GM18873 (cell line): ENCODE measurements at regions not wholly inside any gene's neighbourhood (a gene's known extent, or its start where the extent isn't known, plus 50 kb on each side); places are given as distances from the start of the nearest gene placed in this dataset.
A peak's percentile ranks its signal among the peaks of the same experiment; 100 is the strongest.
"Not testable (repeated sequence)": the region's sequence is repeated elsewhere in the genome, so short reads cannot be mapped to it uniquely, and the experiment has no call there.

Experiments used
- ATAC-seq: cut with Tn5 transposase; IDR thresholded peaks from one replicate; pipeline ENCODE4 v1.9.1; 2021; ENCODE audit warnings: mild to moderate bottlenecking, moderate library complexity, moderate number of reproducible peaks; ENCODE audit not compliant: unreplicated experiment, low FRiP score

DNA sequence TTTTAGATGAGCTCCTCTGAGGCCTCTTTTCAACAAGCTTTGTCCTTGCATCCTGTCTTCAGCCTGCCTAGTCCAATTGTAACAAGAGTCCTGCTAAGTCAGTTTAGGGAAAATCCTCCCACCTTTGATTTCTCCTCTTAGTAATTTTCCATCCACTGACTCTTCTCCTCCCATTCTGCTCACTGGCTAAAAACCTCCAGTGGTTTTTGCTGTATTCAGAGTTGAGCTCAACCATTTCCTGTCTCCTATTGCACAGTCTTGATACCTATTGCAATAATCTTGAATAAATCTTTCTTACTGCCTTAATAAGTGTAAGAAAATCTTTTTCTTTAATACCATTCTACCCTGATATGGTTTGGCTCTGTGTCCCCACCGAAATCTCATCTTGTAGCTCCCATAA lies 117.8 kb upstream of the ENPP6 start:
- ATAC-seq = no peak

DNA sequence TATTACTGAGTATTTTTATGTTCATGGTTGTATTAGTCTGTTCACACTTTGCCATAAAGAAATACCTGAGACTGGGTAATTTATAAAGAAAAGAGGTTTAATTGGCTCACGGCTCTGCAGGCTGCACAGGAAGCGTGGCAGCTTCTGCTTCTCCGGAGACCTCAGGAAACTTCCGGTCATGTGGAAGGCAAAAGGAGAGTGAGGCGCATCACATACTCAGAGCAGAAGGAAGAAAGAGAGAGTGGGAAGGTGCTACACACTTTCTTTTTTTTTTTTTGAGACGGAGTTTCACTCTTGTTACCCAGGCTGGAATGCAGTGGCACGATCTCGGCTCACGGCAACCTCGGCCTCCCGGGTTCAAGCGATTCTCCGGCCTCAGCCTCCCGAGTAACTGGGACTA lies 115.8 kb upstream of the ENPP6 start:
- not testable (repeated sequence) for ATAC-seq

DNA sequence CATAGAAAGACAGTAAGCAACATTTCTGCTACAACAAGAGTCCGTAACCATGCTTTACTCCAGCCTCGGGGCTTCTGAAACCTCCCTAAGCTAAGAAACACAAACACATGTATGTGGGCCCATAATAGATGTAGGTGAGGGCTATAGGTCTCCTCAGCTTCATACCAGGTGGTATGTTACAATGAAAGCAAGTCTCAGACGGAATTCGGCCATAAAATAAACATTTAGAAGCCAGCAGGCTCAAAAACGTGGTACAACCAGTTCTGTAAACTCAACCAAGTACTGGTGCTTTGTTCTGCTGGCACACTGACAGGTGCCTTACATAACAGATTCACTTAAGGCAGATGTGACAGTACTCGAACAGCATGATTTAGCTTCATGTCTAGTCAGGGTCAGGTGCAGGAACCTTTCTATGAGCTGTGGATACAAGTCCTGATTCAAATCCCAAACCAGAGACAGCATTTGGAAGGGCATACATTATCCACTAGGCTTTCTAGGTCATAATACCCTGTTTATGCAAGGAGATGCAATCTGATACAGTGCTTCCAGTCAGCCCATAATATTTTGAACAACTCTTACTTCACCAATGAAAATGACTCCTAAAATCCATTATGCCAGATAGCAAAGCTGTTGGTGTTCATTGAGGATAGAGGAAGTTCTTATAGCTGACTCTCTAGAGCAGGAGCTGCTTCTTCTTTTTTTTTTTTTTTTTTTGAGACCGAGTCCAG lies 113.8 kb upstream of the ENPP6 start:
- no peak for ATAC-seq

DNA sequence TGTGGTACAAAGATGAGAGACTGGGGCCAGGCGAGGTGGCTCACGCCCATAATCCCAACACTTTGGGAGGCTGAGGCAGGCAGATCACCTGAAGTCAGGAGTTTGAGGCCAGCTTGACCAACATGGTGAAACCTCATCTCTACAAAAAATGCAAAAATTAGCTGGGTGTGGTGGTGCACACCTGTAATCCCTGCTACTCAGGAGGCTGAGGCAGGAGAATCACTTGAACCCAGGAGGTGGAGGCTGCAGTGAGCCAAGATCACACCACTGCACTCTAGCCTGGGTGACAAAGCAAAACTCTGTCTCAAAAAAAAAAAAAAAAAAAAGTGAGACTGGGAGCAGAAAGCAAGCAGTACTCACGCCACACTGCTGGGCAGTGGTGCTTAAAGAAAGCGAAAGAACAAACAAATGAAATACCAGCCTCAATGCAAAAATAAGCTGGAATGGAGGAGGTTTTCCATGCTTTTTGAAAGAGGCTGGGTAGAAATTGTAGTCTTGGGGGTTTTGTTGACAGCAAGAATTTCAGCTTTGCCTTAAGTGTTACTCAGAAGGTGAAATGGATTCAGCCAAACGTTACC lies 112.9 kb upstream of the ENPP6 start:
- not testable (repeated sequence) for ATAC-seq

DNA sequence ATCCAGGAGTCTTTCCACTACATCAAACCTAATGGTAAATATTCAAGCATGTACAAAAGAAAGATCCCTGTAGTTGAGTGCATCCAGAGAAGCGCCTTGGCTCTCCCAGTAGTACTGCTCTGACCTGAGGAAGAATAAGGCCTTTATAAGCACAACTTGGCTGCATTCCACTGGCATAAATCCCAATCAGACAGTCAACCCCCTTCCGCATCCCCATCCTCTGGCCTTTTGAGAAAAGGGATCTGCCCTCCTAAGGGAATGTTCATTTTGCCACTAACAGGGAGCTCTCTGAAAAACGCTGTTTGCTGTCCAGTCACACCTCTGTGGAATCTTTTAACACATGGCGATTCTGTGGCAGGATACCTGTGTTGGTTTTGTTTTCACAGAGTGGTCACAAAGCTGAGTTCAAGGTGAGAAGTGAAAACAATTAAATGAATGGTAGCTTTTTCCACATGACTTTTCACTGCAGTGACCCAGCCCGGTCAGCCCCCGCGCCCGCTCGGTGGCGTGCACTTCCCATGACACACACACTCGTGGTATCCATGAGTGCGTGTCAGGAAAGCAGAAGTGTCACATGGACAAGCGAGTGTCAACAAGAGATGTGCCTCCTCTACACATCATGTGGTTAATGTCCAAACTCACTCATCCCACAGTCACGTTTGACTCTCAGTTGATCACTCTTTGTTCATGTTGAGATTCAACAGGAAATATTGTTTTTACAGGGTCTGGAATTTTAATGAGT lies 112.2 kb upstream of the ENPP6 start:
- peak; percentile 59 for ATAC-seq

DNA sequence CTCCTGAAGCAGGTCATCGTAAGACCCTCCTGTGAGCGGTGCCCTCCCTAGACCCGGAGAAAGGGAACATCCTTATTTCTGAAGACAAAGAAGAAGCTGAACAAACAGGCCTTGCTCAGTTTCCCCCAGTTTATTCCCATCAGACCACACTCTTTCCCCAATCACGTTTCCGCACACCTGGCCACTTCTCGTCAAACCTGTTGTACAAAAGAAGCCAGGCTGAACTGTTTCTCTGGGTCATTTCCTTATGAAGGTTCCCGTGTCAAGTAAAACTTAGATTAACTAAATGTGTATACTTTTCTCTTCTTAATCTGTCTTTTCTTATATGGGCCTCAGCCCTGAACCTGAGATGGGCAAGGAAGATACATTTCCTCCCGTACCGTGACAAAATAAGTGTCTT lies 111.6 kb upstream of the ENPP6 start:
- no peak for ATAC-seq

DNA sequence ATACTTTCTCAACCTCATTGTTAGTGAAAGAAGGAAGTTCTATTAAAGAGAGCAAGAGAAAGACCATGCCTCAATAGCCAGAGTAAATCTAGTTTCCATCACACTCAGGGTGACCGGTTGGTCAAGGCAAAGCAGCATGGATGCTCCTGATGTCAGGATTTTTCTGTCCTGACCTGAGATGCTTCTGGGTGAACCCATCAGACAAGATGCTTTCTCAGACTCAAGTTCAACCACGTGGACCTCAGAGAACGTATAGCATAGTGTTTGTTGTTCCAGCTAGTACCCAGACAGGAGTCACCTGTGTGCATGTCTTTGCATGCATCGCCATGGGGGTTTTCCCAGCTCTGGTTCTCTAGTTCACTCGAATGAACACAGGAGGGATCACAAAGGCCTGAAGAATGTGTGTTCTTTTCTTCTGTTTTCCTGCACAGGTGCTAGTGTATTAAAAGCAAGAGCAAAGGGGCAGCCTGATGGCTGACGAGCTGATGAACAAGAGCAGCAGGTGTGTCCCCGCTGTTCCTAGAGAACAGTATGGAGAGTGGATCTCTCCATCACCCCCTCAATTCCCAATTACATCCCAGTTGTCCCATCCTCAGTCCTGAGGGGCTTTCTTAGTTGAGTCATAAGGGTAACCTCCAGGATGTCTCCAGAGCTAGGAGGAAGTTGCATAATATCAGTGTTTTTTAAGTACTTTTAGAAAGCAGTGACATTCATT lies 110.5 kb upstream of the ENPP6 start:
- peak; percentile 81 for ATAC-seq

DNA sequence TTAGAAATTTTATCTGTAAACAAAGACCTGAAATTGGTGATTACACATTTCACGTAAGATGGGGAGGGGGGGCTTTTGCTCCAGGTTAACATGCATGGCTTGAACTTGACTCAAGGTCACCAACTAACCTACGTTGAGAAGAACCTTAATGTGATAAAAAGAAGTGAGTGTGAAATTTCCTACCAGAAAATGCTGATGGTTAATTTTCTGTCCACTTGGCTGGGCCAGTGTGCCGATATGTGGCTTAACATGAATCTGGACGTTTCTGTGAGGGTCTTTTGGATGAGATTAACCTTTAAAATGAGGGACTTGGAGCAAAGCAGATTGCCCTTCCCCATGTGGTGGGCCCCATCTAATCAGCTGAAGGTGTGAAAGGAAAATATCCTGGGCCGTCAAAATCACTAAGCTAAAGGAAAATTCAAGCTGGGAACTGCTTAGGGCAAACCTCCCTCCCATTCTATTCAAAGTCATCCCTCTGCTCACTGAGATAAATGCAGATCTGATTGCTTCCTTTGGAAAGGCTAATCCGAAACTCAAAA lies 107.3 kb upstream of the ENPP6 start:
- no peak for ATAC-seq

DNA sequence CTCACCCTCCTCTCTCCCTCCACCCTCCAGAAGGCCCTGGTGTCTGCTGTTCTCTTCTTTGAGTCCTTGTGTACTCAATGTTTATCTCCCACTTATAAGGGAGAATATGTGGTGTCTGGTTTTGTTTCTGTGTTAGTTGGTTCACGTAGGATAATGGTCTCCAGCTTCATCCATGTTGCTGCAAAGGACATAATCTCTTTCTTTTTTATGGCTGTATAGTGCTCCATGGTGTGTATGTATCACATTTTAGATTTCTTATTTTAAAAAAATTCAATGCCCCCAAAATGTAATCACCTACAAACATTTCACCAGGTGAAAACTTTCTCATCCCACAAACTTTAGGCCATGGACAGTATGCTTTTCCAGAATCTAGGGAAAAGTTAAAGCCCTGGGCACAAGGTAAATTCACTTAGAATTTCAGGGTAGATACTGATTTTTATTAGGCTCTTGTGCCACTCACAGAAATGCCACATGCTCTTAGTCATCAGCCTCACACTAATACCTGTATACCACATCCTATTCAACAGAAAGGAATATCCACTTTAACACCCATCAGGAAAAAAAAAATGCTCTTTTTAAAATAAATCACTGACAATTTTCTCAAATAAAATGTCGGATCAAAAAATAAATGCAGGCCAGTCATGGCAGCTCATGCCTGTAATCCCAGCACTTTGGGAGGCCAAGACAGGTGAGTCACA lies 104.8 kb upstream of the ENPP6 start:
- ATAC-seq = no peak

DNA sequence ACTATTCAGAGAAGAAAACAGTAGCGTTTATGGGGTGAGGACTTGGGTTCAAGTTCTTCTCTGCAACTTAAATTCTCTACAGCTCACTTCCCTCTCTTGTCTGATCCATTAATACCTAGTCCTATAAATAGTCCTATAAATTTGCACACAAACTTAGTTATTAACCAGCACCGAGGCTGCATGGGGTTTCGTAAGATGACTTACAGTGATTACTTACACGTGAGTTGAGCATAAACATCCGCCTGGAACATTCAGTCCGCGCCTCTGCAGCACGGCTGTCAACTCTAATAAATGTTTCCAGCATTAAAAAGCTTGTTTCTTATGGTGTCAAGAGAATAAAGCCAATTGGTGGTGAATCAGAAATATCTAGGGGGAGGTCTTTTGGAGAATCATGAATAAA lies 103.0 kb upstream of the ENPP6 start:
- no peak for ATAC-seq

DNA sequence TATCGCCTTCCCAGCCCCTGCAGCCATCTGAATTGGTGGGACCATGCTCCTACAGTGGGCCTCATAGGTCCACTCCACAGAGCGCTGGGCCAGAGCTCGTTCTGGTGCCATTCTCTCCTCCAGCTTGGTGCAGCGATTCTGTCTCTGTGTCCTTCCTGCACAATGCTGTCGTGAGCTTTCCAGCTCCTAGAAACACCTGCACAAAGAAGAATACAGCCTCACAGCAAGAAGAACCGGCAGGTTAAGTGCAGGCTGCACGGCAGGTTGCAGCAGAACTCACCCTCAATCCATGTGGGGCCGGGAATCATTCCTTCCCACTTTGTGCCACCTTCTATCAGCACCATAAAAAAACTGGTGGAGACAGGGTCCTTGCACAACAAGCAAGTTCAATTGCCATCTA lies 101.2 kb upstream of the ENPP6 start:
- ATAC-seq = peak; percentile 3

DNA sequence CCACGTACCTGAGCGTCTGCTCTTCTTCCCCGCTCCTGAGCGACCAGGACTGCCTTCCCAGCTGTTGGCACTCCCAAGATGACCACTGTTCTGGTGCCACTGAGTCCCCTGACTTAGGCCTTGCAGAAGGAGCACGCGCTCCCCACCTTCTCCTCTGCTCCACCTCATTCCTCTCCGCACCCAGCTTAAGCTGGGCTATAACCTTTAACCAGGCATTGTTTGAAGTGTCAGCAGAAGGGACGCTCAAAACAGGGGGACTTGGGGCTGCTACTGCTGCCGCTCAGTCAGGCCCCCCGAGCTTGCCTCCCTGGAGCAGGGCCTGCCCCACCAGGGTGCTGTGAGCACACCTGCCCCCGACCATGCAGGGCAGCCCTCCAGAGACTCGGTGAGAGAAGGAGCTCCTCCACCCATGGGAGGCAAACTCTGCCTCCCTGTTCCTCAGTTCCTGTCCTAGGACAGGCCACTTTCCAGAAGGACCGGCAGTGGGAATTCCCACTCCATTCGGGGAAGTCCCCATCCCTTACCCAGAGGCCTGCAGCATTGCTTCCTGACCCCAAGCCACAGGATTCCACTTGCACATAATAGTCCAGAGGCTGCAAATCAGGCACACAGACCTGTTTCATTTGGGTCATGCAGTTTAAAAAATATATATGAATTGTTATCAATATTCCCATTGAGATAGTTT lies 99.7 kb upstream of the ENPP6 start:
- ATAC-seq = no peak

DNA sequence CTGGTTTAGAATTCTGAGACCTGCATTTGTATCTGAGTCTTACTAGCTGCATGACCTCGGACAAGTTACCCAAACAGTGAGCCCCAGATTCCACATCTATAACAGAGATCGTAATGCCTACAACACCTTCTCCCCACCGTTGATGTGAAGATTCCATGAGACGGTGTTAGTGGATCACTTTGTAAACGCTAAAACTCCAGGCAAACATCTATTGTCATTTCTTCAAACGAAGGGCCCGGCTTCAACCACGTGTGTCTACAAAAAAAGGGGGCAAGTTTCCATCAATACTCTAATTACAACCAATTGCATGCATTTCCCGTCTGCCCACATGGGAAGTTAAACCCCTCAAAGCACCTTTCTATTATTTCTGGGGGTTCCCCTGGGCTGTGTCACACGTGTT lies 99.1 kb upstream of the ENPP6 start:
- no peak for ATAC-seq

DNA sequence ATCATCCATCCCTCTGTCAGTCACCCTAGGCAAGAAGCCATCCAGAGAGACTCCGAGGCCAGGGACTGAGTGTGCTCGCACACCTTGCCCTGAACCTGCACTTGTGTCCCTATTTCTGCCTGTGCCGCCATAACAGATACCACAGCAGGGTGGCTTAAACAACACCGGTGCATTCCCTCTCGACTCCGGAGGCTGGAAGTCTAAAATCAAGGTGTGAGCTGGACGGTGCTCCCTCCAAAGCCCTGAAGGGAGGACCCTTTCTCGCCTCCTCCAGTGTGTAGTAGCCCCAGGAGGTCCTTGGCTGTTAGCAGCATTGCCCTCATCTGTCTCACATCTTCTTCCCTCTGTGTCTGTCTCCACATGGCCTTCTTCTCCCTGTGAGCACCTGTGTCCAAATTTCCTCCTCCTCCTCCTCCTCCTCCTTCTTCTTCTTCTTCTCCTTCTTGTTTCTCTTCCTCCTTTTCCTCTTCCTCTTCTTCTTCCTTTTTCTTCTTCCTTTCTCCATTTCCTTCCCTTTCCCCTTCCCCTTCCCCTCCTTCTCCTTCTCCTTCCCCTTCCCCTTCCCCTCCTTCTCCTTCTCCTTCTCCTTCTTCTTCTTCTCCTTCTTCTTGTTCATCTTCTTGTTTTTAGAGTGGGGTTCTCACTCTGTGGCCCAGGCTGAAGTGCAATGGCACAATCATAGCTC lies 98.1 kb upstream of the ENPP6 start:
- no peak for ATAC-seq

DNA sequence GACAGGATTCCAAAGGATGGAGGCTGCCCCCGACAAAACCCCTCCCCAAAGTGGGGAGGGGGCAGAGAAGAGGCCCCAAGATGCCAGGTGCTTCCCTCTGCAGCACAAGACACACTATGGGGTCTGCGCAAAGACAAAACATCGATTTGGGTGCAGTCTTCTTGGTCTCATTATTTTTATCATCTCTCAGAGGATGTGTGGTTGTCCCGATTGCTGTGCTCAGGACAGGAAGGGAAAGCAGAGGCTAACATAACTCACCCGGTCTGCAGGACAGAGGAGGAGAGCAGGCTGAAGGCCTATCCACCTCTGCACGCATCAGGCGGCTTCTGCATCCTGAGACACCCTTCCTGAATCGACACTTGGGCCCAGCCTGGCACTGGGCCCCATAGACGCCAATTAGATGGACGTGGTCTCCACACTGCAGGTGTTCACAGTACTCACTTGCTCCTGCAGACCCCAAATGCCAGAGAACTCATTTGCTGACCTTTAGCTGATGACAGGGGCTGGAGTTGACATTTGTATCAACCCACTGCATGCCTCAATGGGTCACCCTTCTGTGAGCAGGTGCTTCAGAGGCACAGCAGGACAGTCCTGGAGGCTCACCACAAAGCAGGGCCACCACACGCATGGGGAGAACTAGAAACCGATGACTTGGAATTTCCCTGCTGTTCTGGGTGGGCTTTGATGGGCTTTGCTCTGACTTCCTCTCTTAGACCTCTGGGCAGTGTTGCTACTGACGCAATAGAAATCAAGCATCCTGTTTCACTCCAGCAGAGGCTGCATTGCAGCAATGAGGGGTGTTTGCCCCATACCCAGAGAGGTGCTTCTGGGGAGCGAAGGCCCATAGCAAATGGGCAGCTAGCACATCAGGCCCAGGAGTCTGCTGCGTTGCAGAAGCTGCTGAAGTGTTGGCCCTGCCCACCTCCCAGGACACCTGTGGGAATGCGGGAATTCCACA lies 96.3 kb upstream of the ENPP6 start:
- ATAC-seq = peak; percentile 78

DNA sequence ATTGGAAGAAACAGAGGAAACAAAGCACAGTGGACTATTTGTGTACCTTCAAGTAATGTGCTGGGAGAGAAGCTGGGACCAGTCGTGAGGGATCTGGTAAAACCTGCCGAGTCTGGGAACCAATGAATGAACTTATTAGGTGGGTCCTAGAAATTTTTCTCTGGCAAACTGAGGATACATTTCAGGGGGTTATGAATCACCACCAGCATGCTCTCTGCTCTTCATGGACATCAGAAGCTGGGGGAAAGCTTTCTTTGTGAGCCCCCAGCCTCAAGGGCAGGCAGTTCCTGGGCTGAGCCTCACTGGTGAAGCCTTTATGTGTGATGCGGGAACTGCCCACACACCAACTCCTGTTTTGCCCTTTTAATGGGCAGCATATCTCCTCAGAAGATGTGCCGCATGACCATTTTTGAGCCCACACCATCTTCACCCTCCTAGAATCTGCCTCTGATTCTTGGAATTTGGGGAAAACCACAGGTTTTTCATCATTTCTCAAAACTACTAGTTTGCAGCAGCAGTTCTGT lies 95.4 kb upstream of the ENPP6 start:
- no peak for ATAC-seq

DNA sequence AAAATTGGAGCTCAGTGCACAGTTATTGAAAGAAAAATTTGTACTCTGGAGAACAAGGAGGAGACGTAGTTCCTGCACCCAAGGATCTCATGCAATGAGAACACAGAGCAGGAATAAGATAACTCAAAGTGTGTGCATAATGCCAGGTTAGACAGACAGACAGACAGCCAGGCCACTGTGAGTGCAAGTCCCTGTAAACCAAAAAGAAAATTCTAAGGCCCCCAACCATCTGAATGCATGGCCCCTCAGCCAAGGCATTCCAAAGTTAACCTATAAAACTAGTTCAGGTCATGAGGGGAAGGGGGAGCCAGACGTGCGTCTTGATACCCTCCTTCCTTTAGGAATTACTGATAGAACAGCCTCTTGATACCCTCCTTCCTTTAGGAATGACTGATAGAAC lies 94.5 kb upstream of the ENPP6 start:
- ATAC-seq = no peak
